ENCODE measurements at regions not wholly inside any gene's neighbourhood (a gene's known extent, or its start where the extent isn't known, plus 50 kb on each side); places are given as distances from the start of the nearest gene placed in this dataset.
"Not testable (repeated sequence)": the region's sequence is repeated elsewhere in the genome, so short reads cannot be mapped to it uniquely, and the experiment has no call there.

GRCh38 chr5:176061269-176061622 lies 93.1 kb upstream of the THOC3 start:
- DNase-seq = not testable (repeated sequence)

DNA sequence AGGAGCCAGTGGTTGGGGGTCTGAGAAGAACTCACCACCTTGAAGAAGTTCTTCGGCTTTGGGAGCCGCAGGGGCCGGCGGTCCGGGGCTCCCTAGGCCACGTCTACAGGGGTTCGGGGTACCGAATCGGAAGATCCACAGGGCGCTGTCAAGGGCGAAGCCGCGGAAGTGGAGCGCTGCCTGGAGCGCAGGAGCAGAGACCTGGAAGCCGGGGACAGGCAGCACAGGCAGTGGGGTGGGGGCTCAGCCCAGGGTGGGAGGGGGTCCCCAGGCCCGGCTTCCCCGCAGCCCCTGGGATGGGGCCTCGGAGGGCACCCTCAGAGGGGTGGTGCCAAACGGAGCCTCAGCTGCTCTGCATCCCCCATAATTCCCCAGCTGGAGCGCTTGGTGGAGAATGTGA lies 93.5 kb upstream of the THOC3 start:
- DNase-seq = not testable (repeated sequence)

DNA sequence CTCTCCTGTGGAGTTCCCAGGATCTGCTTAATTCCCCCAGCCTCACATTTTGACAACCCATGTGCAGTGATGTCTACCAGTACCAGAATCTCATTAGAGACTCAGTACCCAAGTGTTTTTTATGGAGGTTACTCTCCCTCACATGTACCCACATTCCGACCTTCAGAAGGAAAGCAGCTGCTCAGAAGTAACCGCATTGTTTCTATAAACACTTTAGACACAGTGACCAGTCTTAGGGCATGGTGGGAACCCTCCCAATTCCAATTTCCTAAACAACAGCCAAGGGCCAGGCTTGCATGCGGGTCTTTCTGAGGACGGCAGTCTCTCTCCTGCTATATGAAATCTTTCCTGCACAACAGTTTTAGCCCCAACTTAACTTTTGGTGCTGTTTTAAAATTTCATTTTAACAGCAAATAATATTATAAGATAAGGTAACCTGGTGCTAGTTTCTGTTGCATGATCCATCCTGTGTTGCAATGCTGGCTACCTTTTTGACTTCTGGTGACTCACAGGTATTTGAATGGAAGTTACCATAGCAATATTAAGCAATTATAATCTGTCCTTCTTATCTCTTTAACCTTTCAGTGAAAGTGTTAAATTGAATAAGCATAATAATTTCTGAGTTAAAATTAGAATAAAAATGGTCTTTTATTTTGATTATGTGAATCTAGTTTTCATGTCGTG lies 98.3 kb upstream of the THOC3 start:
- not testable (repeated sequence) for DNase-seq

DNA sequence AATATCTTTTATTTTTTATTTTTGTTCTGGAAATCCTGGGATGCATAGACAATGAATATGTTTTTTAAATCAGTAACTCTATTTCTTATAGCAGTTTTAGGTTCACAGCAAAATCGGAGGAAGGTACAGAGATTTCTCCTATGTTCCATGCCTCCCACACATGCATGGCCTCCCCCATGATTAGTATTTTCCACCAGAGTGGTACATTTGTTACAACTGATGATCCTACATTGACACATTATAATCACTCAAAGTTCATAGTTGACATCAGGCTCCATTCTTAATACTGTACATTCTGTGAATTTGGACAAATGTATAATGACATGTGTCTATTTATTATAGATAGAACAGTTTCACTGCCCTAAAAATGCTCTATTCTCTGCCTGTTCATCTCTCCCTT lies 99.0 kb upstream of the THOC3 start:
- DNase-seq = not testable (repeated sequence)

GRCh38 chr5:176067948-176068347 lies 99.8 kb upstream of the THOC3 start:
- not testable (repeated sequence) for DNase-seq

GRCh38 chr5:176073996-176074571 lies 106.0 kb upstream of the THOC3 start:
- DNase-seq = not testable (repeated sequence)

DNA sequence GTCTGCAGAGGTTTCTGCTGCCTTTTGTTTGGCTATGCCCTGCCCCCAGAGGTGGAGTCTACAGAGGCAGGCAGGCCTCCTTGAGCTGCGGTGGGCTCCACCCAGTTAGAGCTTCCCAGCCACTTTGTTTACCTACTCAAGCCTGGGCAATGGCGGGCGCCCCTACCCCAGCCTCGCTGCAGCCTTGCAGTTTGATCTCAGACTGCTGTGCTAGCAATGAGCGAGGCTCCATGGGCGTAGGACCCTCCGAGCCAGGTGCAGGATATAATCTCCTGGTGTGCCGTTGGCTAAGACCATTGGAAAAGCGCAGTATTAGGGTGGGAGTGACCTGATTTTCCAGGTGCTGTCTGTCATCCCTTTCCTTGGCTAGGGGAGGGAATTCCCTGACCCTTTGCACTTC lies 115.6 kb upstream of the THOC3 start:
- DNase-seq = not testable (repeated sequence)

GRCh38 chr5:176103083-176103482 lies 135.0 kb upstream of the THOC3 start:
- not testable (repeated sequence) for DNase-seq

- DNase-seq = not testable (repeated sequence)
Measured at GRCh38 chr5:176112888-176113287, 125.3 kb upstream of the SIMC1 start.

DNA sequence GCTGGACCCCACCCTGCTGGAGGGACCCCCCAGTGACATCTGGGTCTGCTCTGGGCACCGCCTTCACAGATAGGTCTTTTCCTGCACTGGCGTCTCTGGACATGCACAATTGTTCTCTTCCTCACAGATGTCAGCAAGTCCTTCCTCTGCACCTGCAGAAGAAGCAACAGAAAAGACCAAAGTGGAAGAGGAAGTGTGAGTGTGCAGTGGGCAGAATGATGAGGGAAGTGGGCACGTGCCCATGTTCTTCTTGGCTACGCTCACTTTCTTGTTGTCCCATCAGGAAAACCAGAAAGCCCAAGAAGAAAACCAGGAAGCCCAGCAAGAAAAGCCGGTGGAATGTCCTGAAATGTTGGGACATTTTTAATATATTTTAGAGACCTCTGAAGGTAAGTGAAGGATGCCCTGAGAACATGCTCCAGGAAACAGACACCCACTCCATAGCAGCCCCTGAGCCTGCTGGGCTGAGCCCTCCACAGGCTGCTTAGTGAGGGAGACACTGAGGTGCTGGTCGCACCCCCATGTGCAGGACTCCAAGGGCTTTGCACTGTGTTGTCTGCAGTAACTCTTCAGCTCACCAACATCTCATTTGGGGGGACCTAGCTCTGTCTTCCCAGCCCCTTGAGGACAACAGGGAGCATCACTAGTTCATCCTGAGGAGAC lies 124.4 kb upstream of the SIMC1 start:
- not testable (repeated sequence) for DNase-seq

GRCh38 chr5:176114825-176115224 lies 123.4 kb upstream of the SIMC1 start:
- not testable (repeated sequence) for DNase-seq

DNA sequence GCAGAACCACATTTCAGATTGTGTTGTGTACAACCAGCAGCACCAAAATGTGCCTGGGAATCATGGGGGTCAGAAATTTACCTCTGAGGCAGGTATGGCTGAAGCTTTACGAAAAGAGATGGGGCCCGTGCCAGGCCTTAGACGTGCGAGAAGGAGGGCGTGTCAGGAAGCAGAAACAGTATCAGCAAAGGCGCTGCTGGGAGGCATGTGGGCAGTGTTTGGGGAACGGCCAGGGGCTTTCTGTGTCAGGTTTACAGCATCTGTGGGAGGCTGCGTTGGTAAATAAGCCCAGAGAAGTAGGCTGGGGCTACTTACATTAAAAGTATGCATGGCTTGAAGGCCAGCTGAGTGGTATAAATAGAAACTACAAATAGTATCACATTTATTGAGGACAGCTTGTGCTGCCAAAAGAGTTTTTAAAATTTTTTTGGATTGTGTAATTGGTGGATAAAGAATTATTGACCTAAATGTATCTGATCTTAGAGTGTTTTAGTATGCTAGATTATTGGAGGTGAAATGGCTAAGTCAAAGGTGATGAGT lies 120.5 kb upstream of the SIMC1 start:
- DNase-seq = not testable (repeated sequence)

- not testable (repeated sequence) for DNase-seq
Measured at GRCh38 chr5:176122361-176122760, 115.9 kb upstream of the SIMC1 start.

DNA sequence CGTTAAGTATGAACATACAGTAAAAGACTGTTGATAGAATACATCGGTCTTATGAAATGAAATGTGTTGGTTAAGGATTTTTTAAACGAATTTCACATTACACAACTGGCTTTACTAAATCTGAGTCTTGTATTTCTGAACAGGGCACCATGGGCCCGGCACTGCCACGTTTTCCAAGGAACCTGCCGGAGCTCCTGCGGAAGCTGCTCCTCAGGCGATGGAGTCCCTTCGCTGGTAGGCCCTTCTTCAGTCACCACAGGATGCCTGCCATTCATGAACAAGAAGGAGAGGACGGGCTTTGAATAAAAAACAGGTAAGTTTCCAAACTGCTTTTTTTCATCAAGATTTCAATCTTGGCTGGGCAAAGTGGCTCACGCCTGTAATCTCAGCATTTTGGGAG lies 114.1 kb upstream of the SIMC1 start:
- not testable (repeated sequence) for DNase-seq

DNA sequence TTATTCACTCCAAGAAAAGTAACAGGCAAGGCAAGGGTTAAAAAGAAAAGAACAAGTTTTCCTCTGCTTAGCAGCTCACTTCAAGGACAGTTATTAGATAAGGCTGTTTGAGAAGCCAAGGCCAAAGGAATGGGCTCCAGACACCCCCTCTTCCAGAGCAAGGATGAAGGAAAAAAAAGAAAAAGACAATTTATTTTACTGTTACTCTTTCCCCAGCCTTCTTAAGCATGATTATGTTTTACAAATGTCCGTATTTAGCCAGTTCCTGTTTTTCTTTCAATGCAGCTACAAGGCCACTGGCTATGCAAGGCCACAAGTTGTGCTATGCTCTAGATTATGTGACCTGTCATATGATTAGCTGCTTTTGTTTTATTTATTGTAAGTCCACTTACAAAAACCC lies 106.5 kb upstream of the SIMC1 start:
- DNase-seq = no peak

DNA sequence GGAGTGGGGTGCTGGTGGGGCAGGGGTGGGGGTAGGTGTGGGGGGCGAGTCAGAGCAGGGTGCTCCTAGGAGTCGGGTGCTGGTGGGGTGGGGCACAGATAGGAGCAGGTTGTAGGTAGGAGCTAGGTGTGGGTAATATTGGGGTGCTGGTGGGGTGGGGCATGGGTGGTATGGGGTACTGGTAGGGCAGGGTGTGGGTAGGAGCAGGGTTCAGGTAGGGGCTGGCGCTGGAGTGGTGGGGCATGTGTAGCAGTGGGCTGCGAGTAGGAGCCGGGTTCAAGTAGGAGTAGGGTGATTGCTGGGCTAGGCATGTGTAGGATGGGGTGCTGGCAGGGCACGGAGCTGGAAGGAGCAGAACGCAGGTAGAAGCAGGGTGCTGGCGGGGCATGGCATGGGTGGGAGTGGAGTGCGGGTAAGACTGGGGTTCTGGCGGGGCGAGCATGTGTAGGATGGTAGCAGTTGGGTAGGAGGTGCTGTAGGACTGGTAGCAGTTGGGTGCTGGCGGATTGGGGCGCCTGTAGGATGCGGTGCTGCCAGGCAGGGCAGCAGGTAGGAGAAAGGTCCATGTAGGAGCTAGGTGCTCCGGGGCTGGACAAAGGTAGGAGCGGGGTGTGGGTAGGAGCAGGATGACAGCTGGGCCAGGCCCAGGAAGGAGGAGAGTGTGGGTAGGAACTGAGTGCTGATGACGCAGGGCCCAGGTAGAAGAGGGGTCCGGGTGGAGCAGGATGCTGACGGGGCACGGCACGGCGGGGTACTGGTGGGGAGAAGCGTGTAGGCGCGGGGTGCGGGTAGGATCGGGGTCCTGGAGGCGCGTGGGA lies 105.5 kb upstream of the SIMC1 start:
- no peak for DNase-seq

DNA sequence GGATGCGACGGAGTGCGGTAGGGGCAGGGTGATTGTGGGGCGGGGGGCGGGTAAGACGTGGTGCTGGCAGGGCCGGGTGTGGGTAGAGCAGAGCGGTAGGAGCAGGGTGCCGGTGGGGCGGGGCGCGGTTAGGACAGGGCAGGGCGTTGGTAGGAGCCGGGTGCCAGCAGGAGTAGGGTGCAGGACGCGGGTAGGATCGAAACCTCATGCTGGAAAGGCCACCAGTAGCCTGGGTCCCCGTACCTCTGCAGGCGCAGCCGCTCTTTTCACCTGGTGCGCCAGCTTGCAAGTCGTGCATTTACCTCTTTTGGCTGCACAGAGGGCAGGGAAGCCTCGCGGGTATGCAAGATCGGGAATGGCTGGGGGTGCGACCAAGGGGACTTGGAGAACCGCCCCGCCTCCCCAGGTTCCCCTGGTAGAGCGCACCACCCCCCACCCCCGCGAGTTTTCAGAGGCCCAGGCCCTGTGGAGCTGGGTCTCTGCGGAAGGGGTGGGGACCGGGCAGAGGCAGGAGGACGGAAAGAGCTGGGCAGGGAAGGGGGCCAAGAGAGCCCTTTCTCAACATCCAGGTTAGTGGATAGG lies 104.8 kb upstream of the SIMC1 start:
- DNase-seq = no peak

- DNase-seq = no peak
Measured at GRCh38 chr5:176133877-176134276, 104.3 kb upstream of the SIMC1 start.

- DNase-seq = no peak
Measured at GRCh38 chr5:176134529-176135223, 103.5 kb upstream of the SIMC1 start.

DNA sequence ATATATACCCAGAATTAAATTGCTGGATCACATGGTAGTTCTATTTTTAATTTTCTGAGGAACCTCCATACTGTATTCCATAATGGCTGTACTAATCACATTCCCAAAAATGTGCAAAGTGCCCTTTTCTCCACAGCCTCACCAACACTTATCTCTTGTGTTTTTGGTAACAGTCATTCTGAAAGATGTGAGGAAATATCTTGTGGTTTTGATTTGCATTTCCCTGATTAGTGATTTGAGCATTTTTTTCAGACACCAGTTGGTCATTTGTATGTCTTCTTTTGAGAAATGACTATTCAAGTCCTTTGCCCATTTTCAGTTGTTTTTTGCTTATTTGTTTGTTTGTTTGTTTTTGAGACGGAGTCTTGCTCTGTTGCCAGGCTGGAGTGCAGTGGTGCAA lies 98.1 kb upstream of the SIMC1 start:
- not testable (repeated sequence) for DNase-seq

DNA sequence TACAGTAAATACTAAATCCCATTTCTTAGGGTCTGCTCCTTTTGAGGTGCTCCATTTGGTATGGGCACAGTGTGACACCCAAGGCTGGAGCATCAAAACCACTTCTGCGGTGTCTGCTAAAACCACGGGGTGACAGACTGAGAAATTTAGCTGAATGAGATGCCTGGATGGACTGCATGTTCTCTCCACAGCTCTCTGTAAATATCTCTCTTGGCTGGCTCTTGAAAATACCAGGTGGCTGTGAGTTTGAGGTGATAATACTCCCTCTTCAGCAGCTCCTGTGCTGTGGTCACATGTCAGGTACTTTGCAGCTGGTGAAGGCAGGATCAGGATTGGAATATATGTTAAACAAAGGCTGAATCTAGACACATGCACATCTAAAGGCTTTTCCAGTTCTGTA lies 93.7 kb upstream of the SIMC1 start:
- DNase-seq = no peak

GRCh38 chr5:176149948-176150347 lies 88.3 kb upstream of the SIMC1 start:
- not testable (repeated sequence) for DNase-seq
